DND-41 (cell line): ENCODE measurements at regions not wholly inside any gene's neighbourhood (a gene's known extent, or its start where the extent isn't known, plus 50 kb on each side); places are given as distances from the start of the nearest gene placed in this dataset.

Experiments
- ATAC-seq: fragments of 200-7000 bp; cut with Tn5 transposase; 3 replicates; pipeline ENCODE4 v1.9.1; 2021; ENCODE audit warnings: low read depth; ENCODE audit not compliant: insufficient read depth
- DNase-seq: peaks from one replicate; pipeline ENCODE4 v3.0.0-alpha.2; 2020
- H2AFZ ChIP-seq: 2 replicates; pipeline ENCODE4 v1.6.0; 2012; ENCODE audit warnings: low read depth, low read length
- H3K27ac ChIP-seq: 2 replicates; pipeline ENCODE4 v1.5.1; 2012; ENCODE audit warnings: low read length, inconsistent platforms
- H3K27me3 ChIP-seq: fragments of 200-600 bp; sonication (generic); 2 replicates; pipeline ENCODE4 v1.6.0; 2012; ENCODE audit warnings: low read length, mild to moderate bottlenecking, inconsistent platforms; ENCODE audit not compliant: insufficient read depth, poor library complexity
- H3K36me3 ChIP-seq: 2 replicates; pipeline ENCODE4 v1.5.1; 2012; ENCODE audit warnings: low read length, inconsistent platforms; ENCODE audit not compliant: insufficient read depth
- H3K4me1 ChIP-seq: 2 replicates; pipeline ENCODE4 v1.5.1; 2012; ENCODE audit warnings: mild to moderate bottlenecking, low read length; ENCODE audit not compliant: insufficient read depth
- H3K4me2 ChIP-seq: 2 replicates; pipeline ENCODE4 v1.6.0; 2012; ENCODE audit warnings: mild to moderate bottlenecking, moderate library complexity, low read length, inconsistent platforms; ENCODE audit not compliant: insufficient read depth
- H3K4me3 ChIP-seq, 2 experiments: fragments of 200-600 bp in 1 of 2; shearing (Covaris generic) in 1 of 2; 2 replicates each; pipeline ENCODE4 v1.5.1; 2012 to 2016; ENCODE audit warnings: inconsistent platforms in 2 of 2, low read length in 2 of 2, mild to moderate bottlenecking in 2 of 2, low read depth in 1 of 2, moderate library complexity in 1 of 2
- H3K79me2 ChIP-seq: 2 replicates; pipeline ENCODE4 v1.6.0; 2012; ENCODE audit warnings: low read length, inconsistent platforms; ENCODE audit not compliant: insufficient read depth
- H3K9ac ChIP-seq: 2 replicates; pipeline ENCODE4 v1.6.0; 2012; ENCODE audit warnings: low read depth, mild to moderate bottlenecking, inconsistent platforms, low read length, moderate library complexity
- H3K9me3 ChIP-seq: 2 replicates; pipeline ENCODE4 v1.5.1; 2012; ENCODE audit warnings: low read length, moderate library complexity, mild to moderate bottlenecking, inconsistent platforms; ENCODE audit not compliant: insufficient read depth, severe bottlenecking
- H4K20me1 ChIP-seq: 2 replicates; pipeline ENCODE4 v1.6.0; 2012; ENCODE audit warnings: low read length; ENCODE audit not compliant: insufficient read depth
- CTCF ChIP-seq: IDR thresholded peaks from 2 replicates; pipeline ENCODE4 v1.5.1; 2012; ENCODE audit warnings: borderline replicate concordance, low read length, moderate library complexity, mild to moderate bottlenecking; ENCODE audit not compliant: poor library complexity, severe bottlenecking; ENCODE audit errors: extremely low read depth
- EZH2 ChIP-seq: IDR thresholded peaks from 3 replicates; pipeline ENCODE4 v1.6.1; 2012; ENCODE audit warnings: borderline replicate concordance, low read depth, mild to moderate bottlenecking, moderate library complexity, low read length, inconsistent platforms; ENCODE audit not compliant: severe bottlenecking

DNA sequence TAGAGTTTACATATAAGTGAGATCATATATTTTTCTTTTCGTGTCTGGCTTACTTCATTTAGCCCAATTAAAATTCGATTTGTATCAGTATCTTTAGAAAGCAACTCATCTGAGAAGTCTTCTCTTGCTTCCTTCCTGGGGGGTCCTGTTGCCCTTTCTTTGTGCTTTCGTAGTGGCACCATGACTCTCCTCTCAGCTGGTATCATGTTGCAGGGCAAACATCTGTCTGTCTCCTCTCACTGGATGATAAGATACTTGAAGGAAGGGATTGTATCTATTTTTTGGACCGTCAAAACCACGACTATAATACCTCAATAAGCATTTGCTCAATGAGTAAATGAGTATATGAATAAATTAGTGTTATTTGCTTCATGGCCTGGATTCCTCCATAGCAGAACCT lies 382.5 kb upstream of the SORCS1 start:
- no peak overlapping the region for H2AFZ ChIP-seq
- H3K9me3 ChIP-seq: peaks cover 4% of the 10 kb centered on the region
- ATAC-seq (no peak), DNase-seq (no peak)
- H4K20me1 ChIP-seq: no peaks in the 10 kb centered on the region
- no peak overlapping the region for H3K4me3 ChIP-seq
- no peak overlapping the region for H3K4me2 ChIP-seq
- no peak overlapping the region for H3K9ac ChIP-seq
- no peaks in the 10 kb centered on the region for H3K4me1 ChIP-seq
- no peak overlapping the region for H3K27ac ChIP-seq
- no peaks in the 10 kb centered on the region for H3K79me2 ChIP-seq
- no peaks in the 10 kb centered on the region for H3K36me3 ChIP-seq
- TF ChIP-seq CTCF (no peak), EZH2 (no peak)
- no peaks in the 10 kb centered on the region for H3K27me3 ChIP-seq

DNA sequence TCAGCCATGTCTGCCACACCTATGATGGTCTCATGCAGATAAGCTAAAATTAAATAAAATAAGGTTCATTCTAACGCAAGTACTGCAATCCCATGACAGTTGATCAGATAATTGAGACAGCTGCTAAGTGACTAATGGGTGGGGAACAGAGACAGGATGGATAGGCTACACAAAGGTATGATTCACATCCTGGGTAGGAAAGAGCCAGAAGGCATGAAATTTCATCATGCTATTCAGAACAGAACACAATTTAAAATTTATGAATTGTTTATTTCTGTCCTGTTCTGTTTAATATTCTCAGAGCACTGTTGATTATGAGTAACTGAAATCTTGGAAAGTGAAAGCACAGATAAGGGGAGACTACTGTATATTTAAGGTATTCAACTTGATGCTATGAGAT lies 381.8 kb upstream of the SORCS1 start:
- ATAC-seq (no peak), DNase-seq (no peak)
- H3K4me2 ChIP-seq: no peak overlapping the region
- peaks cover 4% of the 10 kb centered on the region for H3K9me3 ChIP-seq
- H3K4me3 ChIP-seq: no peak overlapping the region
- H3K79me2 ChIP-seq: no peaks in the 10 kb centered on the region
- H3K36me3 ChIP-seq: no peaks in the 10 kb centered on the region
- no peak overlapping the region for H3K27ac ChIP-seq
- H2AFZ ChIP-seq: no peak overlapping the region
- TF ChIP-seq EZH2 (no peak), CTCF (no peak)
- H3K4me1 ChIP-seq: no peaks in the 10 kb centered on the region
- H4K20me1 ChIP-seq: no peaks in the 10 kb centered on the region
- no peak overlapping the region for H3K9ac ChIP-seq
- H3K27me3 ChIP-seq: no peaks in the 10 kb centered on the region

- Histone ChIP-seq H3K9me3 (peaks cover 4% of the 10 kb centered on the region), H3K4me3 (no peak overlapping the region), H3K27me3 (no peaks in the 10 kb centered on the region), H3K9ac (no peak overlapping the region), H3K36me3 (no peaks in the 10 kb centered on the region), H2AFZ (no peak overlapping the region), H3K4me2 (no peak overlapping the region), H3K27ac (no peak overlapping the region), H3K4me1 (no peaks in the 10 kb centered on the region), H4K20me1 (no peaks in the 10 kb centered on the region), H3K79me2 (no peaks in the 10 kb centered on the region)
- ATAC-seq (no peak), DNase-seq (no peak)
- TF ChIP-seq EZH2 (no peak), CTCF (no peak)
Measured at GRCh38 chr10:107545717-107546116, 381.2 kb upstream of the SORCS1 start.

- no peak for ATAC-seq
- no peak for DNase-seq
- Histone ChIP-seq H3K27ac (no peak overlapping the region), H3K4me2 (no peak overlapping the region), H3K9ac (no peak overlapping the region), H3K9me3 (peaks cover 4% of the 10 kb centered on the region), H3K36me3 (no peaks in the 10 kb centered on the region), H3K4me3 (no peak overlapping the region), H4K20me1 (no peaks in the 10 kb centered on the region), H3K27me3 (no peaks in the 10 kb centered on the region), H3K4me1 (no peaks in the 10 kb centered on the region), H3K79me2 (no peaks in the 10 kb centered on the region), H2AFZ (no peak overlapping the region)
- TF ChIP-seq EZH2 (no peak), CTCF (no peak)
Measured at GRCh38 chr10:107544706-107545520, 380.4 kb upstream of the SORCS1 start.
